BJ (cell line): ENCODE measurements at regions not wholly inside any gene's neighbourhood (a gene's known extent, or its start where the extent isn't known, plus 50 kb on each side); places are given as distances from the start of the nearest gene placed in this dataset.

ENCODE experiments used
- CTCF ChIA-PET: fragments of 350-600 bp; formaldehyde crosslinking; extraction: SDS; loops from one replicate; lab custom pipeline; 2021; ENCODE audit warnings: antibody characterized with exemption, inconsistent platforms; lab: Yijun Ruan, JAX
- POLR2A ChIA-PET: fragments of 300-600 bp; sonication (Branson Sonifier 250); formaldehyde crosslinking; extraction: SDS; loops from one replicate; lab custom pipeline; 2021; ENCODE audit warnings: antibody characterized with exemption; lab: Charles Lee
- DNase-seq: peaks from one replicate; pipeline ENCODE4 v3.0.0-alpha.2; 2011; ENCODE audit warnings: low read depth
- H3K27me3 ChIP-seq: 2 replicates; pipeline ENCODE4 v1.6.0; 2011; ENCODE audit warnings: low read length; ENCODE audit not compliant: control insufficient read depth, insufficient read depth
- H3K36me3 ChIP-seq: 2 replicates; pipeline ENCODE4 v1.5.1; 2011; ENCODE audit warnings: low read length; ENCODE audit not compliant: control insufficient read depth, insufficient read depth
- H3K4me3 ChIP-seq: 2 replicates; pipeline ENCODE4 v1.5.1; 2011; ENCODE audit warnings: low read depth, mild to moderate bottlenecking, control low read depth, low read length
- CTCF ChIP-seq: IDR thresholded peaks from 2 replicates; pipeline ENCODE4 v1.5.1; 2011; ENCODE audit warnings: low read depth, mild to moderate bottlenecking, control low read depth, inconsistent platforms, low read length, moderate library complexity; ENCODE audit not compliant: insufficient read depth

GRCh38 chr2:105654474-105655004 lies 90.2 kb upstream of the NCK2 start:
- Histone ChIP-seq H3K4me3 (no peak overlapping the region), H3K27me3 (no peaks in the 10 kb centered on the region), H3K36me3 (no peaks in the 10 kb centered on the region)
- no peak for TF ChIP-seq CTCF
- no peak for DNase-seq
- ChIA-PET CTCF (no interaction called here), POLR2A (no interaction called here)

- DNase-seq = no peak
- POLR2A ChIA-PET = no interaction called here
- no peak overlapping the region for H3K4me3 ChIP-seq
- no peak for TF ChIP-seq CTCF
- no peaks in the 10 kb centered on the region for H3K36me3 ChIP-seq
- CTCF ChIA-PET = no interaction called here
- H3K27me3 ChIP-seq = no peaks in the 10 kb centered on the region
Observed at GRCh38 chr2:105653302-105653701, 91.4 kb upstream of the NCK2 start.

- DNase-seq = no peak
- H3K36me3 ChIP-seq = no peaks in the 10 kb centered on the region
- ChIA-PET CTCF (no interaction called here), POLR2A (no interaction called here)
- H3K27me3 ChIP-seq = no peaks in the 10 kb centered on the region
- TF ChIP-seq CTCF = no peak
- no peak overlapping the region for H3K4me3 ChIP-seq
Observed at GRCh38 chr2:105652014-105652796, 92.5 kb upstream of the NCK2 start.

GRCh38 chr2:105649534-105649933 lies 95.2 kb upstream of the NCK2 start:
- CTCF ChIA-PET = no interaction called here
- no peak overlapping the region for H3K4me3 ChIP-seq
- H3K27me3 ChIP-seq = no peaks in the 10 kb centered on the region
- POLR2A ChIA-PET = no interaction called here
- no peaks in the 10 kb centered on the region for H3K36me3 ChIP-seq
- DNase-seq = no peak
- no peak for TF ChIP-seq CTCF

- DNase-seq = no peak
- ChIA-PET POLR2A (no interaction called here), CTCF (no interaction called here)
- Histone ChIP-seq H3K27me3 (no peaks in the 10 kb centered on the region), H3K36me3 (no peaks in the 10 kb centered on the region), H3K4me3 (no peak overlapping the region)
- TF ChIP-seq CTCF = no peak
Observed at GRCh38 chr2:105647731-105648130, 97.0 kb upstream of the NCK2 start.
